KMS-11 (cell line): ENCODE measurements at regions not wholly inside any gene's neighbourhood (a gene's known extent, or its start where the extent isn't known, plus 50 kb on each side); places are given as distances from the start of the nearest gene placed in this dataset.

Source experiments
- H2AFZ ChIP-seq: fragments of 200-600 bp; sonication (generic); 2 replicates; pipeline ENCODE4 v1.6.1; 2016; ENCODE audit warnings: antibody characterized with exemption, mixed run types, low read depth
- H3K27ac ChIP-seq: fragments of 200-600 bp; sonication (generic); 2 replicates; pipeline ENCODE4 v1.6.1; 2016; ENCODE audit warnings: mild to moderate bottlenecking, mixed run types
- H3K27me3 ChIP-seq: fragments of 200-600 bp; sonication (generic); 2 replicates; pipeline ENCODE4 v1.6.1; 2017; ENCODE audit warnings: mild to moderate bottlenecking, low read depth, mixed run types, moderate library complexity; ENCODE audit not compliant: insufficient read depth
- H3K36me3 ChIP-seq: fragments of 200-600 bp; sonication (generic); 2 replicates; pipeline ENCODE4 v1.6.1; 2017; ENCODE audit warnings: mild to moderate bottlenecking, mixed run types; ENCODE audit not compliant: insufficient read depth
- H3K4me1 ChIP-seq: fragments of 200-600 bp; sonication (generic); 2 replicates; pipeline ENCODE4 v1.6.1; 2016; ENCODE audit warnings: mild to moderate bottlenecking, low read depth, mixed run types; ENCODE audit not compliant: poor library complexity, severe bottlenecking
- H3K4me2 ChIP-seq: fragments of 200-600 bp; sonication (generic); 2 replicates; pipeline ENCODE4 v1.7.0; 2016; ENCODE audit warnings: mild to moderate bottlenecking, mixed run types
- H3K4me3 ChIP-seq: fragments of 200-600 bp; sonication (generic); IDR thresholded peaks from 2 replicates; pipeline ENCODE4 v1.6.1; 2017; ENCODE audit warnings: low read depth, low read length, mixed read lengths; ENCODE audit not compliant: insufficient read depth
- H3K79me2 ChIP-seq: fragments of 200-600 bp; sonication (generic); 2 replicates; pipeline ENCODE4 v1.6.1; 2016; ENCODE audit warnings: low read depth, mixed run types; ENCODE audit not compliant: insufficient read depth
- H3K9ac ChIP-seq: fragments of 200-600 bp; sonication (generic); 2 replicates; pipeline ENCODE4 v1.6.1; 2016; ENCODE audit warnings: mild to moderate bottlenecking, mixed run types
- H4K20me1 ChIP-seq: fragments of 200-600 bp; sonication (generic); 2 replicates; pipeline ENCODE4 v1.6.1; 2016; ENCODE audit warnings: mild to moderate bottlenecking, mixed run types; ENCODE audit not compliant: insufficient read depth
- TF ChIP-seq, protein P1 (sequence below): fragments of 200-600 bp; sonication (generic); conservative IDR thresholded peaks from 2 replicates; pipeline ENCODE4 v1.6.1; 2017; ENCODE audit warnings: low read depth, mild to moderate bottlenecking, antibody characterized with exemption, low read length, moderate library complexity, mixed read lengths

DNA sequence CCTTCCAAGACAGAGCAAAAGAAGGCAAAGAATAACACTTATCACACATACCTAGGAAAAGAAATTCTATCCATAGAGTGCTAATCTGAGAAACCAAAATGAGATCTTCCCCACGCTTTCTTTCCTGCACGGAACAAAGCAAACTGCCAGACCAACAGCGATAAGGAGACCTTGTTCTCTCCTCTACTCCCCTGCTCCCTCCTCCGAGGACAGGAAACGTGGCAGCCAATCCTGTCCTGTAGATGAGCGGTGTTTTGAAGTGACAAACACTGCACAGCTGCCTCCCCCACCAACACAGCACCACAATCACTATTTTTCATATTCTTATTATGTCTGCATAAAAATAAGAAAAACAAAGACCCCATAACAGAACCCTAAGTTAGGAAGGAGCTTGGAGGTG lies 113.9 kb upstream of the IRS2 start:
- H4K20me1 ChIP-seq: no peaks in the 10 kb centered on the region
- no peak overlapping the region for H3K27ac ChIP-seq
- H2AFZ ChIP-seq: no peak overlapping the region
- no peaks in the 10 kb centered on the region for H3K36me3 ChIP-seq
- no peaks in the 10 kb centered on the region for H3K4me1 ChIP-seq
- no peak overlapping the region for H3K4me3 ChIP-seq
- no peaks in the 10 kb centered on the region for H3K79me2 ChIP-seq
- no peak overlapping the region for H3K9ac ChIP-seq
- TF ChIP-seq, protein P1, sequence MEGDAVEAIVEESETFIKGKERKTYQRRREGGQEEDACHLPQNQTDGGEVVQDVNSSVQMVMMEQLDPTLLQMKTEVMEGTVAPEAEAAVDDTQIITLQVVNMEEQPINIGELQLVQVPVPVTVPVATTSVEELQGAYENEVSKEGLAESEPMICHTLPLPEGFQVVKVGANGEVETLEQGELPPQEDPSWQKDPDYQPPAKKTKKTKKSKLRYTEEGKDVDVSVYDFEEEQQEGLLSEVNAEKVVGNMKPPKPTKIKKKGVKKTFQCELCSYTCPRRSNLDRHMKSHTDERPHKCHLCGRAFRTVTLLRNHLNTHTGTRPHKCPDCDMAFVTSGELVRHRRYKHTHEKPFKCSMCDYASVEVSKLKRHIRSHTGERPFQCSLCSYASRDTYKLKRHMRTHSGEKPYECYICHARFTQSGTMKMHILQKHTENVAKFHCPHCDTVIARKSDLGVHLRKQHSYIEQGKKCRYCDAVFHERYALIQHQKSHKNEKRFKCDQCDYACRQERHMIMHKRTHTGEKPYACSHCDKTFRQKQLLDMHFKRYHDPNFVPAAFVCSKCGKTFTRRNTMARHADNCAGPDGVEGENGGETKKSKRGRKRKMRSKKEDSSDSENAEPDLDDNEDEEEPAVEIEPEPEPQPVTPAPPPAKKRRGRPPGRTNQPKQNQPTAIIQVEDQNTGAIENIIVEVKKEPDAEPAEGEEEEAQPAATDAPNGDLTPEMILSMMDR: no peak
- no peaks in the 10 kb centered on the region for H3K27me3 ChIP-seq
- H3K4me2 ChIP-seq: no peak overlapping the region

DNA sequence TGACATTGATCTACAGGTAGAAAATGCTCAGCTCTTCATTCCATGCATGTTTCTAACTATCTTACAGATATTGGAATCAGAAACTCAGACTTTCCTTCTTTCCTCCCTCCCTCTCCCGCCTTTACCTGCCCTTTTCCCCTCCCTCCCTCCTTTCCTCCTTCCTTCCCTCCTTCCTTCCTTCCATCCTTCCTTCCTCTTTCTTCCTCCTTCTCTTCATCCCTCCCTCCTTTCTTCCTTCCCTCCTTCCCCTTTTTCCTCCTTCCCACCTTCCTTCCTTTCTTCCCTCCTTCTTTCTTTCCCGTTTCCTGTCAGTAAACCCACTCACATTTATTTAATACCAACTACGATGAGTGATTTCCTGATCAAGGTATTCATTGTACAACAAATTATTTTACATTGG lies 113.4 kb upstream of the IRS2 start:
- Histone ChIP-seq H2AFZ (no peak overlapping the region), H3K4me1 (no peaks in the 10 kb centered on the region), H3K27me3 (no peaks in the 10 kb centered on the region), H3K9ac (no peak overlapping the region), H3K27ac (no peak overlapping the region), H4K20me1 (no peaks in the 10 kb centered on the region), H3K4me2 (no peak overlapping the region), H3K79me2 (no peaks in the 10 kb centered on the region), H3K4me3 (no peak overlapping the region), H3K36me3 (no peaks in the 10 kb centered on the region)
- TF ChIP-seq, protein P1: no peak

DNA sequence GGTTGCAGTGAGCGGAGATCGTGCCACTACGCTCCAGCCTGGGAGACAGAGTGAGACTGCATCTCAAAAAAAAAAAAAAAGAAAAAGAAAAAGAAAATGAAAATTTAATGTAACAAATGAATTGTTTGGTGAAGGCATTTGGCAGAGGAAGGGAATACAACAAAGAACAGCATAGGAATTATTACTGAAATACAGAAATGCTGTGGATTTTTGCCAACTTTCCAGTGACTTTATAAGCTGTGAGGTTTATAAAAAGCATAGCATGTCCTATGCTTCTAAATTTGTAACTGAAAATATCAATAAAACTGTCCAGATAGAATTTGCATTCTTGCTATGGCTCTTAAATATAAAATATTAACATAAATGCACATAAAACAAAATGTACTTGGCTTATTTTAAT lies 112.9 kb upstream of the IRS2 start:
- H3K27ac ChIP-seq: no peak overlapping the region
- H3K4me2 ChIP-seq: no peak overlapping the region
- H3K4me3 ChIP-seq: no peak overlapping the region
- H2AFZ ChIP-seq: no peak overlapping the region
- TF ChIP-seq, protein P1: no peak
- no peaks in the 10 kb centered on the region for H4K20me1 ChIP-seq
- H3K36me3 ChIP-seq: no peaks in the 10 kb centered on the region
- H3K27me3 ChIP-seq: no peaks in the 10 kb centered on the region
- no peaks in the 10 kb centered on the region for H3K4me1 ChIP-seq
- no peak overlapping the region for H3K9ac ChIP-seq
- no peaks in the 10 kb centered on the region for H3K79me2 ChIP-seq

DNA sequence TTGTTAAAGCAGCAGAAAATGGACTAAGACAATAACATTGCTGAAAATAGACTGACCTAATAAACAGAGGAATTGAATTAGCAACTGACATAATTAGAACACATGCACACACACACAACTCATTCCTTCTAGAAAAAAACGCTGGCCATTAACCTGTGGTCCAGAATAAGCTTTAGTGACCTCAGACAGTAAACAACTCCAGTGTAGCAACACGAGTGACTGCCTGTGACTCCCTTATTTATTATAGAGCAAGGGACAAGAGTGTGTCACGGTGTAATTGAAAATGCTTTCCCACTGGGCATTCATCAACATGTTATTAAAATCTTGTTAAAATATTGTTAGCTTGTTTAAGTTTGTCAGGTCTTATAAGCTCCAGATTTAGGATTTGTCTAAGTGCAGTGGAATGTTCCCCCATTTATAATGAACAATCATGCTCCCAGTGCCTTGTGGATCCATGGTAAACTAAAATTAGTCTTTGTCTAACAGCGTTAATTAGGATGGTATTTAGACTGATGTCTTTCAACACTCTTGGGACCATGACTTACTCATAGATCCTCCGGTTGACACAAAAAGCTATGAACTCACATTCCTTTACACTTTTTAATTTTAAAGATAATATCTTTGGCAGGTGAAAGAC lies 111.7 kb upstream of the IRS2 start:
- H4K20me1 ChIP-seq: no peaks in the 10 kb centered on the region
- H3K27me3 ChIP-seq: no peaks in the 10 kb centered on the region
- no peak overlapping the region for H3K4me3 ChIP-seq
- H3K36me3 ChIP-seq: no peaks in the 10 kb centered on the region
- H3K27ac ChIP-seq: no peak overlapping the region
- H2AFZ ChIP-seq: no peak overlapping the region
- TF ChIP-seq, protein P1: no peak
- H3K4me2 ChIP-seq: no peak overlapping the region
- H3K9ac ChIP-seq: no peak overlapping the region
- no peaks in the 10 kb centered on the region for H3K79me2 ChIP-seq
- no peaks in the 10 kb centered on the region for H3K4me1 ChIP-seq
